Heart right ventricle (tissue), 16 donors: ENCODE measurements at regions not wholly inside any gene's neighbourhood (a gene's known extent, or its start where the extent isn't known, plus 50 kb on each side); places are given as distances from the start of the nearest gene placed in this dataset.

Experiments used
- ATAC-seq, 8 donors: fragments of 200-7000 bp; cut with Tn5 transposase; one replicate each; pipeline ENCODE4 v1.9.1; 2020; ENCODE audit warnings: mild to moderate bottlenecking in 8 of 8, moderate library complexity in 8 of 8, moderate number of reproducible peaks in 1 of 8
- DNase-seq, 2 donors: peaks; one replicate each; pipeline ENCODE4 v3.0.0-alpha.2; 2020
- H3K27ac ChIP-seq, 10 donors: fragments of 200-600 bp; sonication (generic) in 2 of 10; one replicate each; pipeline versions ENCODE4 v1.5.0 to v1.8.0; 2020 to 2022; ENCODE audit warnings: mild to moderate bottlenecking in 3 of 10
- H3K27me3 ChIP-seq, 7 donors: fragments of 200-600 bp; one replicate each; pipeline ENCODE4 v1.8.0; 2021 to 2022; ENCODE audit warnings: mild to moderate bottlenecking in 2 of 7
- H3K36me3 ChIP-seq, 9 donors: fragments of 200-600 bp; sonication (generic) in 1 of 9; one replicate each; pipeline versions ENCODE4 v1.5.0 to v1.8.0; 2020 to 2022; ENCODE audit warnings: mild to moderate bottlenecking in 2 of 9
- H3K4me1 ChIP-seq, 9 donors: fragments of 200-600 bp; sonication (generic) in 1 of 9; one replicate each; pipeline versions ENCODE4 v1.5.0 to v1.8.0; 2020 to 2022; ENCODE audit warnings: mild to moderate bottlenecking in 4 of 9
- H3K4me3 ChIP-seq, 10 donors: fragments of 200-600 bp; sonication (generic) in 2 of 10; one replicate each; pipeline versions ENCODE4 v1.5.0 to v1.8.0; 2020 to 2022; ENCODE audit warnings: mild to moderate bottlenecking in 7 of 10, moderate library complexity in 2 of 10
- H3K9me3 ChIP-seq, 11 donors: fragments of 200-600 bp in 10 of 11; sonication (generic) in 2 of 11; one replicate each; pipeline versions ENCODE4 v1.5.0 to v1.8.0; 2013 to 2022; ENCODE audit warnings: mild to moderate bottlenecking in 2 of 11, control low read depth in 1 of 11, moderate library complexity in 1 of 11
- CTCF ChIP-seq, 9 donors: fragments of 200-600 bp; sonication (generic) in 2 of 9; IDR thresholded peaks; one replicate each; pipeline versions ENCODE4 v1.5.0 to v1.8.0; 2021 to 2022; ENCODE audit warnings: antibody characterized with exemption in 9 of 9, mild to moderate bottlenecking in 5 of 9, moderate library complexity in 1 of 9
- WGBS, 2 donors: extraction: QIAGEN DNeasy Blood & Tissue Kit; methylation state at CpG; one replicate each; pipeline ENCODE4 v1.1.7; 2013; ENCODE audit warnings: inconsistent platforms in 1 of 2; 5-methylcytosine and 5-hydroxymethylcytosine counted together
- intact Hi-C, 10 donors: fragments of 100-400 bp; cut with DNase I; formaldehyde crosslinking; loops; one replicate each; pipeline versions ENCODE4 v1.11.1 to v1.14.2; 2022
- donor health status: Arrhythmogenic right ventricular cardiomyopathy.
- donor health status: ischemic (EF 13 %, LVEDD 7.1; RV severe dilation, severe dysfunction).
- donor health status: healthy with polysubstance abuse.
- donor health status: DM: no; HTN: yes; CAD: no.
- donor health status: DM: no; HTN: no; CAD: no.
- donor health status: ischemic (EF 25% LVEDD 6.9; RV normal size, moderate dysfunction).
- donor health status: ischemic (EF 25% LVEDD 5.7; RV mildly dilated, moderate dysfunction).
- donor health status: healthy.
- donor health status: DM: yes; HTN: yes; CAD: no.
- donor health status: Ischemic cardiomyopathy.
- donor health status: ischemic (EF 35%, LVEDD 5.7; RV mildly dilated, moderate dysfunction).
- donor health status: nonischemic (EF 11% LVEDD 7.7; RV severe dilation, severe dysfunction).
- donor health status: DM: yes; HTN: yes; CAD: no.
- donor health status: PGD.
- donor health status: ischemic (EF 29% LVEDD 5.4; RV normal size, mild dysfunction).
- donor health status: nonischemic (EF 23%, LVEDD 6.1; RV moderate dilation, normal function).

- Histone ChIP-seq H3K4me3 (no peak overlapping the region), H3K27me3 (peaks cover 0 to 10% (median 6%) of the 10 kb centered on the region in 7 donors), H3K4me1 (no peaks in the 10 kb centered on the region), H3K27ac (no peak overlapping the region), H3K9me3 (peaks cover 0 to 2% (median 0%) of the 10 kb centered on the region in 11 donors), H3K36me3 (no peaks in the 10 kb centered on the region)
- ATAC-seq (no peak), DNase-seq (no peak)
- WGBS, 2 donors = 53 to 60% methylated on average over 4 of the region's 4 CpGs
- TF ChIP-seq CTCF (IDR thresholded peaks at IDR 0.05) = no peak
- intact Hi-C loops = no loop called here
These were observed 215.6 kb downstream of the WNT5A start for GRCh38 chr3:55271549-55271948.

GRCh38 chr3:55270976-55271375 is 216.1 kb downstream of the WNT5A start:
- DNase-seq (no peak), ATAC-seq (no peak)
- no peak for TF ChIP-seq CTCF (IDR thresholded peaks at IDR 0.05)
- no peaks in the 10 kb centered on the region for H3K36me3 ChIP-seq
- intact Hi-C loops = no loop called here
- H3K27me3 ChIP-seq = peaks cover 0 to 10% (median 6%) of the 10 kb centered on the region in 7 donors
- H3K9me3 ChIP-seq = peaks cover 0 to 2% (median 0%) of the 10 kb centered on the region in 11 donors
- H3K27ac ChIP-seq = no peak overlapping the region
- no peaks in the 10 kb centered on the region for H3K4me1 ChIP-seq
- no peak overlapping the region for H3K4me3 ChIP-seq
- WGBS, 2 donors = 41 to 46% methylated on average over 3 of the region's 3 CpGs

- Histone ChIP-seq H3K27ac (no peak overlapping the region), H3K27me3 (peaks cover 0 to 10% (median 6%) of the 10 kb centered on the region in 7 donors), H3K4me3 (no peak overlapping the region), H3K9me3 (peaks cover 0 to 2% (median 0%) of the 10 kb centered on the region in 11 donors), H3K4me1 (no peaks in the 10 kb centered on the region), H3K36me3 (no peaks in the 10 kb centered on the region)
- no peak for DNase-seq
- 90 to 93% methylated on average over 4 of the region's 4 CpGs for WGBS, 2 donors
- ATAC-seq = no peak
- no peak for TF ChIP-seq CTCF (IDR thresholded peaks at IDR 0.05)
- intact Hi-C loops = no loop called here
These were observed 217.5 kb downstream of the WNT5A start for GRCh38 chr3:55269636-55270035.

- Histone ChIP-seq H3K4me3 (no peak overlapping the region), H3K9me3 (no peaks in the 10 kb centered on the region), H3K27ac (no peak overlapping the region), H3K36me3 (no peaks in the 10 kb centered on the region), H3K27me3 (peaks cover 0 to 10% (median 6%) of the 10 kb centered on the region in 7 donors), H3K4me1 (no peaks in the 10 kb centered on the region)
- intact Hi-C loops = no loop called here
- TF ChIP-seq CTCF (IDR thresholded peaks at IDR 0.05) = no peak
- no peak for ATAC-seq
- no peak for DNase-seq
- WGBS, 2 donors = 75 to 81% methylated on average over 4 of the region's 4 CpGs
These were observed 218.0 kb downstream of the WNT5A start for GRCh38 chr3:55269096-55269495.
